HAP-1 (cell line): ENCODE measurements at regions not wholly inside any gene's neighbourhood (a gene's known extent, or its start where the extent isn't known, plus 50 kb on each side); places are given as distances from the start of the nearest gene placed in this dataset.

Experiments
- DNase-seq, 2 experiments: peaks; one replicate each; pipeline ENCODE4 v3.0.0-alpha.2; 2016 to 2020; ENCODE audit warnings: low spot score in 2 of 2
- H3K27me3 ChIP-seq: fragments of 250-450 bp; sonication (Bioruptor Pico); 2 replicates; pipeline ENCODE4 v1.5.1; 2020; ENCODE audit warnings: low read depth, mild to moderate bottlenecking, moderate library complexity
- H3K36me3 ChIP-seq: fragments of 250-450 bp; sonication (Bioruptor Pico); replicated peaks from 2 replicates; pipeline ENCODE4 v1.5.1; 2020; ENCODE audit warnings: mild to moderate bottlenecking
- H3K4me1 ChIP-seq: fragments of 250-450 bp; sonication (Bioruptor Pico); 2 replicates; pipeline ENCODE4 v1.5.1; 2020; ENCODE audit warnings: mild to moderate bottlenecking
- H3K4me3 ChIP-seq: fragments of 250-450 bp; sonication (Bioruptor Pico); 2 replicates; pipeline ENCODE4 v1.5.1; 2020; ENCODE audit warnings: mild to moderate bottlenecking, moderate library complexity
- H3K9me3 ChIP-seq: fragments of 250-450 bp; sonication (Bioruptor Pico); 2 replicates; pipeline ENCODE4 v1.5.1; 2020; ENCODE audit warnings: mild to moderate bottlenecking, moderate library complexity
- in situ Hi-C: fragments of 300-500 bp; cut with MboI; formaldehyde crosslinking; loops from 3 replicates; pipeline ENCODE4 v1.14.3; 2020; ENCODE audit warnings: low sequenced_read_pairs, inconsistent platforms, mixed read lengths

DNA sequence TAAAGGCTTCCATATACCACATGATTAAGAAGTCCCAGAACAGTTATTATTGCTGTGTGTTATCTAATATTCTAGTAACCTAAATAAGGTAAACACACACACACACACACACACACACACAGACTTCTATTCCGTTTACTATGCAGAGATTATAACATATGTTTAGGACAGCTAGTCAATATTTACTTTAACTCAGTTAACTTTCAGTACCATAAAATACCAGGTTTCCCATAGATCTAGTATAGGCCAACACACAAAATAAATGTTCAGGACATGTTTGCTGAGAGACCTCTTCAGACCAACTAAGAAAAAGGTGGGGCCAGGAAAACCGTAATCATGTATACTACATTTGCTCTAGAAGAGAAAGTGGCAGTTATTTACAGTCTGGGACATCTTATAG is 365.5 kb downstream of the KLHL13 start:
- no peaks in the 10 kb centered on the region for H3K36me3 ChIP-seq
- H3K4me1 ChIP-seq: no peaks in the 10 kb centered on the region; the same call in 1 of the 2 replicates
- DNase-seq: no peak
- no peaks in the 10 kb centered on the region for H3K9me3 ChIP-seq
- H3K4me3 ChIP-seq: no peak overlapping the region
- H3K27me3 ChIP-seq: no peaks in the 10 kb centered on the region
- in situ Hi-C loops: no loop called here

DNA sequence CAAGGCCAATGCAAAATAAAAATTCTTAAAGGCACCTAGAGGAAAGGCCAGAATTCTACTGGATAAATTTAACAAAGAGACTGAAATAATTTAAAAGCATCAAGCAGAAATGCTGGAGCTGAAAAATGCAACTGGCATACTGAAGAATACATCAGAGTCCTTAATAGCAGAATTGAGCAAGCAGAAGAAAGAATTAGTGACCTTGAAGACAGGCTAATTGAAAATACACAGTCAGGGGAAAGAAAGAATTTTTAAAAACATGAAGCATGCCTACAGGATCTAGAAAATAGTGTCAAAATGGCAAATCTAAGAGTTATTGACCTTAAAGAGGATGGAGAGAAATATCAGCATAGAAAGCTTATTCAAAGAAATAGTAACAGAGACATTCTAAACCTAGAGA is 371.7 kb downstream of the KLHL13 start:
- no peaks in the 10 kb centered on the region for H3K27me3 ChIP-seq
- H3K36me3 ChIP-seq: no peaks in the 10 kb centered on the region
- peaks cover 2% of the 10 kb centered on the region; the same call in 1 of the 2 replicates for H3K9me3 ChIP-seq
- no peak overlapping the region for H3K4me3 ChIP-seq
- in situ Hi-C loops: loop anchor here (25.0 kb wide), 1 partner anchor 108 kb away; no protein-coding TSS in a partner anchor
- no peaks in the 10 kb centered on the region for H3K4me1 ChIP-seq
- no peak for DNase-seq

DNA sequence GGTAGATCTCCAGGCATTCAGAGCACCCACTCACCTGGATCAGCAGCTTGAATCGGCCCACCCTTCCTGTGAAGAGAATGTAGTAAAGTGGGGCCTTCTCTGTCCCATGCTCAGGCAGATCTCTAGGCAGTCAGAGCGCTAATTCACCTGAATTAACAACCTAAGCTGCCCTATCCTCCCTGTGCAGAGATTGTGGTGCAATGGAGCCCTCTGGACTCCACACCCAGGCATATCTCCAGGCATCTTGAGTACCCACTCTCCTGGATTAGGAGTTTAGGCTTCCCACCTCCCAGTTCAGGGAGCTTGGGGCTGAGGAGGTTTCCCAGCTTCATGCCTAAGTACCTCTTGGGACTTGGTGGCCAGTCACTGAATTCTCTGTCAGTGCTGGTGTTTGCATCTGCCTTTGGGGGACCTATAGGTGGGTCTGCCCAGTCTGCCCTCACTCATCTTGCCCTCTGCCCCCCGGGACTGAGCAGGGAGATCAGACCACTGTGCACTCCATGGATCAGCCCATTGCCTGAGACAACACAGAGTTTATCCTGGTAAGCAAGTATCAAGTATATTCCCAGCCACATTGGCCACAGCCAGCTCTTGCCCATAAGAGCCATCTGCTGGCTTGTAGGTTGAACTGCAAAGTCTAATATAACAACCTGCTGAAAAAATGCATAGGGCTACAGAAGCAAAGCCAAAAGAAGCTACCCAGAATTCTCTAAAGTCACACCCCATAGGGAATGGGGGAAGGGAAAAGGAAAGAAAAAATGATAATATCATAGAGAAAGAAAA is 372.9 kb downstream of the KLHL13 start:
- peak; percentile 32 to 38 for DNase-seq
- in situ Hi-C loops: loop anchor here (25.0 kb wide), 1 partner anchor 106 kb away; no protein-coding TSS in a partner anchor
- H3K27me3 ChIP-seq: no peaks in the 10 kb centered on the region
- H3K9me3 ChIP-seq: peaks cover 2% of the 10 kb centered on the region; the same call in 1 of the 2 replicates
- H3K4me3 ChIP-seq: no peak overlapping the region
- H3K4me1 ChIP-seq: no peaks in the 10 kb centered on the region
- H3K36me3 ChIP-seq: no peaks in the 10 kb centered on the region

DNA sequence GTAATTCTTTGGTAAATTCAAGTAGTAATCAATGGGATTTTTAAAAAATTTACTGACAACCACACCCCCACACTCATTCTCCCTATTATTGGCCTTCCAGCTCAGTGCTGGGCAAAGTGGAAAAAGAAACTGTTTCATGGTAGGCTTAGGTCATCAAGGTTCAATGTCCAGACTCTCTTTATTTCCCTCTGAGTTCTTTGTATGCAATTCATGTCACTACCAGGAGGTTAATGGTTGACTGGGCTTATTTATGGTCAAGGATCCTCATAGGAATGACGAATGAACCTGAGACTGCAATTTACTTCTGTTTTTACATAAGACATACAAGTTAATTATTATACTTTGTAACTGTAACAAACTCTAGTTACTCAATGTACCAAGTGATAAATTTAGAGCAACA is 403.2 kb downstream of the KLHL13 start:
- no peak overlapping the region for H3K4me3 ChIP-seq
- no peak for DNase-seq
- no peaks in the 10 kb centered on the region for H3K36me3 ChIP-seq
- no peaks in the 10 kb centered on the region for H3K9me3 ChIP-seq
- no peaks in the 10 kb centered on the region for H3K4me1 ChIP-seq
- H3K27me3 ChIP-seq: no peaks in the 10 kb centered on the region; the same call in 1 of the 2 replicates
- in situ Hi-C loops: no loop called here

DNA sequence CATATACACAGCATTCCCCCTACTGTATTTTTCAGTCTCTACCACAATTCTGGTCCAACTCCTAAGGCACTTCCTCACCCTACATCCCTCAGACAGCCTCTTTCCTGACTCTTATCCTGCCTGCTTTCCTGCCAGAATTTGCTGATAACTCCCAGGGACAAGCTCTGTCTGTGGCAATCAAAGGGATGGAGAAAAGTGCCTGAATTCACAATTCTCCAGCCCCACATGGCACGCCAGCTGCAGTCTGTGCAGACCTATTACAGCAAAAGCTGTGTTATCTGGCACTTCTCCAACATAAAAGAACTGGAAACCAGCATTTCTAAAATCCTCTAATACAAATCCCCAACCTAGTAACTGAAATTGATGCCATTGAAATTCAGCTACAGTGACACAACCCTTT is 404.8 kb downstream of the KLHL13 start:
- Histone ChIP-seq H3K4me3 (no peak overlapping the region), H3K4me1 (no peaks in the 10 kb centered on the region), H3K9me3 (no peaks in the 10 kb centered on the region), H3K36me3 (no peaks in the 10 kb centered on the region), H3K27me3 (no peaks in the 10 kb centered on the region; the same call in 1 of the 2 replicates)
- no peak for DNase-seq
- in situ Hi-C loops: no loop called here

DNA sequence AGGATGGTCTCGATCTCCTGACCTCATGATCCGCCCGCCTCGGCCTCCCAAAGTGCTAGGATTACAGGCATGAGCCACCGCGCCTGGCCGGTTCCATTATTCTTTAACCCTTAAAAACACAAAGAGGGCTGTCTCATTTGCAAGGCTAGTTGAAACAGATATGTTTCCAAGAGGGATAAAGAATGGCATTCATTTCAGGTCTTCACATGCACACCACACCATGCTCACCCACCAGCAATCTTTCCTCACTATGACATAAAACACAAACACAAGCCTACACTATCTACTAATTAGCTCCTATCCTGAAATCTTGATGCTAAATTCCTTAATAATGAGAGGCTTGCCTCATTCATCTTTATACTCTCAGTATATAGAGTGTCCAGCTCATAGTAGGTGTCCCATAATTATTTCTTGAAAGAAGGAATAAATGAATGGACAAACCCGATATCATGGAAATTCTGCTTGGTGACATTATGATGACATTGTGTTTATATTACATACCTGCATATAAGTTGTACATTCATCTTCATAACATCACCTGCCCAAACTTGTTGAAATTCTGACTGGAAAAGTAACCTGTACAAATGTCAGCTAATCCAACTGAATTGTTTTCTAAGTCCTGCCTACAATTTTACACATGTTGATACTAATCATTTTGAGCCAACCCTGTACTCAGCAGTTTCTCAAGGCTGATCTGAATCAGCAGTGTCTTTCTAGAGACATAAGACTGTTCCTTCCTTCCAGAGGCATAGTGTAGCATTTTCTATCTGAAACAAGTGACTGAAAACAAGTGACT is 408.5 kb downstream of the KLHL13 start:
- H3K36me3 ChIP-seq: no peaks in the 10 kb centered on the region
- H3K4me1 ChIP-seq: no peaks in the 10 kb centered on the region
- DNase-seq: no peak
- no peaks in the 10 kb centered on the region for H3K9me3 ChIP-seq
- H3K27me3 ChIP-seq: no peaks in the 10 kb centered on the region; the same call in 1 of the 2 replicates
- no peak overlapping the region for H3K4me3 ChIP-seq
- in situ Hi-C loops: no loop called here

DNA sequence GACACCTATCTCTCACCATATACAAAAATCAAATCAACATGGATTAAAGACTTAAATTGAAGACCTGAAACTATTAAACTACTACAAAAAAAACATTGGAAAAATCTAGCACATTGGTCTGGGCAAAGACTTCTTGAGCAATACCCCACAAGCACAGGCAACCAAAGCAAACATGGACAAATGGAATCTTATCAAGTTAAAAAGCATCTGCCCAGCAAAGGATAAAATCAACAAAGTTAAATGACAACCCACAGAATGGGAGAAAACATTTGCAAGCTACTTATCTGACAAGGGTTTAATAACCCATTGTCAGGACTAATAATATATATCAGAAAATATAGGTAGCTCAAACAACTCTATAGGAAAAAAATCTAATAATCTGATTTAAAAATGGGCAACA is 415.6 kb downstream of the KLHL13 start:
- H3K36me3 ChIP-seq: no peaks in the 10 kb centered on the region
- H3K9me3 ChIP-seq: no peaks in the 10 kb centered on the region; the same call in 1 of the 2 replicates
- H3K4me3 ChIP-seq: no peak overlapping the region
- in situ Hi-C loops: no loop called here
- no peaks in the 10 kb centered on the region for H3K27me3 ChIP-seq
- DNase-seq: no peak
- no peaks in the 10 kb centered on the region for H3K4me1 ChIP-seq

DNA sequence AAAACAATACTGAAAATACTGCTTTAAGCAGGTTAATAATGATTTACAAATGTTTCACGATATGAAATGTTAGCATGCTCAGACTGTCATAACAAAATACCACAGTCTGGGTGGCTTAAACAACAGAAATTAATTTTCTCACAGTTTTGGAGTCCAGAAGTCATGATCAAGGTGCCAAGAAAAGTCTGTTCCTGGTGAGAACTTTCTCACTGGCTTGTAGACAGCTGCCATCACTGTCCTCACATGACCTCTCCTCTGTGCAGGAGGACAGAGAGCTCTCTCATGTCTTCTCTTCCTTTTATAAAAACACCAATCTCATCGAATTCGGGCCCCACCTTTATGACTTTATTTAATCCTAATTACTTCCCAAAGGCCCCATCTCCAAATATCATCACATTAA is 426.7 kb downstream of the KLHL13 start:
- Histone ChIP-seq H3K9me3 (no peaks in the 10 kb centered on the region), H3K27me3 (no peaks in the 10 kb centered on the region), H3K36me3 (no peaks in the 10 kb centered on the region), H3K4me3 (no peak overlapping the region), H3K4me1 (no peaks in the 10 kb centered on the region)
- DNase-seq: no peak
- in situ Hi-C loops: no loop called here

DNA sequence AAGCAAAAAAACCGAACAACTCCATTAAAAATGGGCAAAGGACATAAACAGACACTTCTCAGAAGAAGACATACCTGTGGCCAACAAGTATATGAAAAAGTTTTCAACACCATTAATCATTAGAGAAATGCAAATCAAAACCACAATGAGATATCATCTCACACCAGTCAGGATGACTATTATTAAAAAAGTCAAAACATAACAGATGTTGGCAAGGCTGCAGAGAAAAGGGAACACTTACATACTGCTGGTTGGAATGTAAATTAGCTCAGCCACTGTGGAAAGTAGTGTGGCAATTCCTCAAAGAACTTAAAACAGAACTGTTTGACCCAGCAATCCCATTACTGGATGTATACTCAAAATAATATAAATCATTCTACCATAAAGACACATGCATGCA is 436.3 kb downstream of the KLHL13 start:
- no peaks in the 10 kb centered on the region for H3K36me3 ChIP-seq
- no peak for DNase-seq
- no peak overlapping the region for H3K4me3 ChIP-seq
- no peaks in the 10 kb centered on the region for H3K27me3 ChIP-seq
- in situ Hi-C loops: no loop called here
- no peaks in the 10 kb centered on the region for H3K4me1 ChIP-seq
- no peaks in the 10 kb centered on the region for H3K9me3 ChIP-seq

DNA sequence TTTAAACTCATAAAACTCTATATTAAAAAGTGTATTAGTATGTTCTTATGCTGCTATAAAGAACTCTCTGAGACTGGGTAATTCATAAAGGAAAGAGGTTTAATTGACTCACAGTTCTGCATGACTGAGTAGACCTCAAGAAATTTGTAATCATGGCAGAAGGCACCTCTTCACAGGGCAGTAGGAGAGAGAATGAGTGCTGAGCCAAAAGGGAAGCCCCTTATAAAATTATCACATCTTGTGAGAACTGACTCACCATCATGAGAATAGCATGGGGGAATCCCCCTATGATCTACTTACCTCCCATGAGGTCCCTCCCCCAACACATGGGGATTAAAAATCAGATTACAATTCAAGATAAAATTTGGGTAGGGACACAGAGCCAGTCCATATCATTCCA is 463.2 kb downstream of the KLHL13 start:
- no peak for DNase-seq
- in situ Hi-C loops: no loop called here
- Histone ChIP-seq H3K4me3 (no peak overlapping the region), H3K9me3 (no peaks in the 10 kb centered on the region), H3K36me3 (no peaks in the 10 kb centered on the region), H3K4me1 (no peaks in the 10 kb centered on the region), H3K27me3 (no peaks in the 10 kb centered on the region)

DNA sequence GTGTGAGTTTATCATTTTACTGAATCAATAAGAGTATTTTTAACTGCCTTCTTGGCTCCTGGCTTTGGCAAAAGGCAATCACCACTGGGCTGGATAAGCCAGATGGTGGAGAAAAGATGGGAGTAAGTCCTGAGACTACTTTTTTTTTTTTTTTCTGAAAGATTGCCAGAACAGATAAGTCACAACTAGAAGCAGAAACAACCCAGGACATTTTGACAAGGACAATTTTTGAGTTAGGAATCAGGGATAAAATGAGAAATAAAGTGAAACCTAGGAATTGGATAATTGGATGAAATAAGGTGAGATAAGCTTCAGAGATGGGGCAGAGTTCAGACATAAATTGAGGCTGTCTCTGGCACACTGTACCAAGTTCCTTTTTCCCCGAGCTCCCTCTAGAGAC is 471.0 kb downstream of the KLHL13 start:
- in situ Hi-C loops: loop anchor here (25.0 kb wide), 2 partner anchors 92 to 617 kb away; no protein-coding TSS in a partner anchor
- Histone ChIP-seq H3K27me3 (no peaks in the 10 kb centered on the region), H3K36me3 (no peaks in the 10 kb centered on the region), H3K9me3 (no peaks in the 10 kb centered on the region), H3K4me1 (no peaks in the 10 kb centered on the region), H3K4me3 (no peak overlapping the region)
- no peak for DNase-seq

DNA sequence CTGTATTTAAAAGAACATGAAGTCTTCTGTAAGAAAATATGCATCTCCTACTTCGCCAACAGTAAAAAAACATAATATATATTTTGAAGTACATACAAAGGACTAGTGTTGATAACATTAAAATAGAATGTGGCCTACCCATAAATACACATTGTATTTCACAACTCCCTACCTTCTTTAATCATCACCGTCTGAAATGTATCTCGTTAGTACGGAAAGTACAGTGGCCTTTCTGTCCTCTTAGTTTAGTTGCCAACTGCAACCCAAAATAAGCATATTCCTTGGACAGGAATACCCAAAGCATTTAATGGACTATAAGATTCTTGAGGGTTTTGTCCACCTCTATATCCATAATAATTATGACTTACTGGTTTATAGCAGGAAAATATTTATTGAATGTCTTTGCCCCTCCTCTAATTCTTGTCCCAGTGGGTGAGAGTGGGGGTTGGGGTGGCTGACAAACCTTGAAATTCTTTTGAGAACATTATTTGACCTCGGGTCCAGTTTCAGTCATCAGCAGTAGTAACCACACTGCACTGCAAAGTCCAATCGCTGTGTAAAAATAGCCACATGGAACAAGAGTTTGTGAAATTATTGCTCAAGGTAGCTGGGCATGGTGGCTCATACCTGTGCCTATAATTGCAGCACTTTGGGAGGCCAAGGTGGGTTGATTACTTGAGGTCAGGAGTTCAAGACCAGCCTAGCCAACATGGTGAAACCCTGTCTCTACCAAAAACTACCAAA is 474.5 kb downstream of the KLHL13 start:
- Histone ChIP-seq H3K4me1 (no peaks in the 10 kb centered on the region), H3K27me3 (no peaks in the 10 kb centered on the region), H3K36me3 (no peaks in the 10 kb centered on the region), H3K9me3 (no peaks in the 10 kb centered on the region), H3K4me3 (no peak overlapping the region)
- DNase-seq: no peak
- in situ Hi-C loops: loop anchor here (25.0 kb wide), 2 partner anchors 95 to 620 kb away; no protein-coding TSS in a partner anchor

DNA sequence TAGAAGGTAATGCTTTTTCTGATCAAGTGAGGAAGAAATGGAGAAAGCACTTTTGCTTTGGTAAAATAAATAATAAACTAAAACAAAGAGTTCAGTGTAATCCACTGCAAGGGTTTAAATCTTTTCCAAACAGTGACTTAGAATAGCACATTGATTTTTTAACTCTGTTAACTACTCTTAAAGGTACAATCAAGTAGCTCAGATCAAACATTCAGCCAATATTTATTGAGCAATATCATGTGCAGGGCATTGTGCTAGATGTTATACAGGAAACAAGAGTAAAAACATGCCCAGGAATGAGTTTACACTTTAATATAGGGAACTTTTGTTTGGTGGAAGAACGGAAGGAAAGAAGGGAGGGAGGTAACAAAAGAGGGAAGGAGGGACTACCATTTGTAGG is 479.8 kb downstream of the KLHL13 start:
- in situ Hi-C loops: loop anchor here (25.0 kb wide), 2 partner anchors 100 to 625 kb away; no protein-coding TSS in a partner anchor
- no peaks in the 10 kb centered on the region for H3K36me3 ChIP-seq
- no peak overlapping the region for H3K4me3 ChIP-seq
- no peaks in the 10 kb centered on the region for H3K27me3 ChIP-seq
- no peak for DNase-seq
- H3K9me3 ChIP-seq: no peaks in the 10 kb centered on the region
- no peaks in the 10 kb centered on the region for H3K4me1 ChIP-seq
